ENCODE measurements at regions not wholly inside any gene's neighbourhood (a gene's known extent, or its start where the extent isn't known, plus 50 kb on each side); places are given as distances from the start of the nearest gene placed in this dataset.

DNA sequence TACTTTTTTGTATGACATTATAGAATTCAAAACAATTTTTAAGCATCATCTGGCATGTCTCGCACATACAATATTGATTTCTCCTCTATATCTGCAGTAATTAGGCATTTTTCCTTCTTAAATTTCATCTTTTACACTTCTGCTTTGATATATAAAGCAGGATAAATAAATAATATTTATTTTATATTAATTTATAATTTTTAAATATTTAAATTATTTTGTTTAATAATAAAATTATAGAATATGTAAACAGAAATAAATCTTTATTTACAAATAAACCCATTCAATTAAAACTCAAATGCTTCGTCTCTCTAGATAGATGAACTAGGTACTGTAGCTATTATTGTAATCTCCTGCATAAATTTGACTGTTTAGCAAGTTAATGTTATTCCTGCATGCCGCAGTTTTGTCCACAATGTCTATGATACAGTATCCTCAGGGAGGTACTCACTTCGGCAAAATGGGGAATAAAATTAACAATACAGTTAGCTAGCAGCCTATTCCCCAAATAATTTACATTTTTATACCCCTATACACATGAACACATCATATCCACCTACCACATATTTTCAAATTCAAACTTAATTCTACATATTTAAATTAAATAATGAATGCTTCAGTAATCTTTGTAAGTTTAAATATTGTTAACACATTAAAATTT, 473.6 kb upstream of the SLC10A2 start:
- Histone ChIP-seq H3K23me2 (ENCODE audit: low read depth, low read length) (no peaks in the 10 kb centered on the region), H2AK5ac (ENCODE audit: low read depth, low read length) (no peak overlapping the region), H4K91ac (replicated peaks; ENCODE audit: insufficient read length, low read length) (no peak overlapping the region), H4K5ac (ENCODE audit: insufficient read length, low read depth, low read length) (no peak overlapping the region), H3K9ac (replicated peaks in 1 of 4; ENCODE audit: extremely low read depth in 1 of 4, low read depth in 3 of 4, low read length in 3 of 4) (no peak overlapping the region), H3K56ac (replicated peaks; ENCODE audit: insufficient read length, low read depth, low read length) (no peak overlapping the region), H3K18ac (ENCODE audit: extremely low read depth, low read length) (no peak overlapping the region), H3K4me2 (ENCODE audit: insufficient read depth in 1 of 2, low read depth in 2 of 2, low read length in 2 of 2) (no peak overlapping the region), H3K79me1 (ENCODE audit: low read depth, low read length) (no peaks in the 10 kb centered on the region), H3K14ac (ENCODE audit: insufficient read length) (no peak overlapping the region), H3K27me3 (replicated peaks in 1 of 4; ENCODE audit: control insufficient read depth in 3 of 4, extremely low read depth in 1 of 4, insufficient read depth in 3 of 4, low read length in 3 of 4) (no peaks in the 10 kb centered on the region), H2BK120ac (replicated peaks; ENCODE audit: low read depth, low read length) (no peak overlapping the region), H2BK5ac (ENCODE audit: low read depth, low read length) (no peak overlapping the region), H2AFZ (ENCODE audit: low read length) (no peak overlapping the region), H3K23ac (ENCODE audit: insufficient read length) (no peak overlapping the region), H3K9me3 (ENCODE audit: insufficient read depth in 2 of 2, low read depth in 1 of 2, low read length in 1 of 2) (peaks cover 5 to 6% of the 10 kb centered on the region in 2 experiments; a peak in 2 of 4 replicates), H3K79me2 (ENCODE audit: control insufficient read depth in 1 of 2, insufficient read depth in 2 of 2, low read length in 2 of 2) (no peaks in the 10 kb centered on the region), H2BK20ac (ENCODE audit: low read length) (no peak overlapping the region), H3K27ac (ENCODE audit: low read depth, low read length) (no peak overlapping the region), H2BK12ac (ENCODE audit: low read depth, low read length) (no peak overlapping the region), H4K20me1 (replicated peaks in 1 of 2; ENCODE audit: control insufficient read depth in 1 of 2, insufficient read depth in 2 of 2, low read length in 2 of 2) (no peaks in the 10 kb centered on the region), H2BK15ac (ENCODE audit: low read length) (no peak overlapping the region), H3K36me3 (ENCODE audit: control insufficient read depth in 2 of 4, insufficient read depth in 4 of 4, low read length in 3 of 4) (no peaks in the 10 kb centered on the region), H3K4me1 (replicated peaks in 1 of 4; ENCODE audit: control insufficient read depth in 3 of 4, insufficient read depth in 4 of 4, low read length in 3 of 4) (no peaks in the 10 kb centered on the region), H4K8ac (ENCODE audit: extremely low read depth, insufficient read depth, low read length) (no peak overlapping the region), H3K4me3 (ENCODE audit: extremely low read depth in 1 of 4, insufficient read depth in 2 of 4, low read depth in 3 of 4, low read length in 4 of 4) (no peak overlapping the region), H3K4ac (replicated peaks; ENCODE audit: insufficient read length, low read depth, low read length) (no peak overlapping the region)
- DNase-seq (ENCODE audit: low read depth in 1 of 2, low spot score in 2 of 2) (no peak), FAIRE-seq (no peak)
- CTCF ChIA-PET (ENCODE audit: partially characterized antibody): no interaction called here
- 94% methylated on average over 4 of the region's 4 CpGs; no CpG with 5 or more reads in 1 of the 2 experiments for WGBS, 2 experiments (ENCODE audit: extremely low coverage in 1 of 2, insufficient coverage in 1 of 2, insufficient read length in 1 of 2, insufficient replicate concordance in 2 of 2, low coverage in 1 of 2, low lambda C conversion rate in 2 of 2, missing lambda C conversion rate in 1 of 2)
- POLR2A ChIA-PET (ENCODE audit: partially characterized antibody): no interaction called here
- no peak for TF ChIP-seq TAF7 (optimal IDR thresholded peaks at IDR 0.05; ENCODE audit: borderline replicate concordance, low read depth, low read length)
- no peak for TF ChIP-seq CTBP2 (IDR thresholded peaks at IDR 0.05; ENCODE audit: borderline replicate concordance, insufficient read depth, insufficient read length, low read length)
- TF ChIP-seq, protein P1, sequence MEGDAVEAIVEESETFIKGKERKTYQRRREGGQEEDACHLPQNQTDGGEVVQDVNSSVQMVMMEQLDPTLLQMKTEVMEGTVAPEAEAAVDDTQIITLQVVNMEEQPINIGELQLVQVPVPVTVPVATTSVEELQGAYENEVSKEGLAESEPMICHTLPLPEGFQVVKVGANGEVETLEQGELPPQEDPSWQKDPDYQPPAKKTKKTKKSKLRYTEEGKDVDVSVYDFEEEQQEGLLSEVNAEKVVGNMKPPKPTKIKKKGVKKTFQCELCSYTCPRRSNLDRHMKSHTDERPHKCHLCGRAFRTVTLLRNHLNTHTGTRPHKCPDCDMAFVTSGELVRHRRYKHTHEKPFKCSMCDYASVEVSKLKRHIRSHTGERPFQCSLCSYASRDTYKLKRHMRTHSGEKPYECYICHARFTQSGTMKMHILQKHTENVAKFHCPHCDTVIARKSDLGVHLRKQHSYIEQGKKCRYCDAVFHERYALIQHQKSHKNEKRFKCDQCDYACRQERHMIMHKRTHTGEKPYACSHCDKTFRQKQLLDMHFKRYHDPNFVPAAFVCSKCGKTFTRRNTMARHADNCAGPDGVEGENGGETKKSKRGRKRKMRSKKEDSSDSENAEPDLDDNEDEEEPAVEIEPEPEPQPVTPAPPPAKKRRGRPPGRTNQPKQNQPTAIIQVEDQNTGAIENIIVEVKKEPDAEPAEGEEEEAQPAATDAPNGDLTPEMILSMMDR (IDR thresholded peaks at IDR 0.05; ENCODE audit: control extremely low read depth in 1 of 3, insufficient read depth in 1 of 3, low read depth in 1 of 3, low read length in 3 of 3): no peak
- no peak for TF ChIP-seq TEAD4 (IDR thresholded peaks at IDR 0.05; ENCODE audit: low read depth, low read length)
- no peak for TF ChIP-seq KDM4A (IDR thresholded peaks at IDR 0.05; ENCODE audit: low read depth, low read length, severe bottlenecking)
- no peak for TF ChIP-seq SP1 (IDR thresholded peaks at IDR 0.05; ENCODE audit: low read depth, low read length)
- no peak for TF ChIP-seq BRCA1 (IDR thresholded peaks at IDR 0.05; ENCODE audit: low read depth, low read length)
- TF ChIP-seq NANOG (IDR thresholded peaks at IDR 0.05; ENCODE audit: insufficient read depth, low read depth, low read length, poor library complexity, severe bottlenecking): no peak
- no peak for TF ChIP-seq TCF12 (IDR thresholded peaks at IDR 0.05; ENCODE audit: low read depth, low read length)
- TF ChIP-seq PHF8 (conservative IDR thresholded peaks at IDR 0.05; ENCODE audit: low read depth, low read length): no peak
- TF ChIP-seq SIN3A (conservative IDR thresholded peaks at IDR 0.05 in 1 of 2, IDR thresholded peaks at IDR 0.05 in 1 of 2; ENCODE audit: low read depth in 1 of 2, low read length in 2 of 2): no peak
